ENCODE measurements at regions not wholly inside any gene's neighbourhood (a gene's known extent, or its start where the extent isn't known, plus 50 kb on each side); places are given as distances from the start of the nearest gene placed in this dataset.

DNA sequence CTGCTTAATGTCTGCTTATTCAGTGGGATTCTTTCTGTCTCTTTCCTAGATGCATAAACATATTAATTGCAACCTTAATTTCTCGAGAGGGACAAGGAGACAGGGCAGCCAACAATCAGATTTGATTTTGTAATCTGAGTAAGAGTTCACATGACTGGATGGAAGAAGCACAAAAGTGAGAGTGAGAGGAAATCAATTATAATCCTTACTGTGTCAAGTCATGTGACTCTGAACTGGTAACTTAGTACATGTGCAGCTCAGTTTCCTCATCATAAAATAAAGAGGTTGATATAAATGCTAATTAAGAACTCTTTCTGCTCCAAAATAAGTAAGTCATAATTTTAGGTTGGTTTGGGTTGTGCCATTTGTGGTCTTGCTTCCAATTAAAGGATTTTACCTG, 439.5 kb downstream of the AMY1C start:
- TF ChIP-seq, protein P1, sequence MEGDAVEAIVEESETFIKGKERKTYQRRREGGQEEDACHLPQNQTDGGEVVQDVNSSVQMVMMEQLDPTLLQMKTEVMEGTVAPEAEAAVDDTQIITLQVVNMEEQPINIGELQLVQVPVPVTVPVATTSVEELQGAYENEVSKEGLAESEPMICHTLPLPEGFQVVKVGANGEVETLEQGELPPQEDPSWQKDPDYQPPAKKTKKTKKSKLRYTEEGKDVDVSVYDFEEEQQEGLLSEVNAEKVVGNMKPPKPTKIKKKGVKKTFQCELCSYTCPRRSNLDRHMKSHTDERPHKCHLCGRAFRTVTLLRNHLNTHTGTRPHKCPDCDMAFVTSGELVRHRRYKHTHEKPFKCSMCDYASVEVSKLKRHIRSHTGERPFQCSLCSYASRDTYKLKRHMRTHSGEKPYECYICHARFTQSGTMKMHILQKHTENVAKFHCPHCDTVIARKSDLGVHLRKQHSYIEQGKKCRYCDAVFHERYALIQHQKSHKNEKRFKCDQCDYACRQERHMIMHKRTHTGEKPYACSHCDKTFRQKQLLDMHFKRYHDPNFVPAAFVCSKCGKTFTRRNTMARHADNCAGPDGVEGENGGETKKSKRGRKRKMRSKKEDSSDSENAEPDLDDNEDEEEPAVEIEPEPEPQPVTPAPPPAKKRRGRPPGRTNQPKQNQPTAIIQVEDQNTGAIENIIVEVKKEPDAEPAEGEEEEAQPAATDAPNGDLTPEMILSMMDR (IDR thresholded peaks at IDR 0.05), result no peak
- no peak for TF ChIP-seq POLR2AphosphoS5 (IDR thresholded peaks at IDR 0.05)
- TF ChIP-seq POLR2A (IDR thresholded peaks at IDR 0.05), result no peak
